ENCODE measurements at regions not wholly inside any gene's neighbourhood (a gene's known extent, or its start where the extent isn't known, plus 50 kb on each side); places are given as distances from the start of the nearest gene placed in this dataset.

DNA sequence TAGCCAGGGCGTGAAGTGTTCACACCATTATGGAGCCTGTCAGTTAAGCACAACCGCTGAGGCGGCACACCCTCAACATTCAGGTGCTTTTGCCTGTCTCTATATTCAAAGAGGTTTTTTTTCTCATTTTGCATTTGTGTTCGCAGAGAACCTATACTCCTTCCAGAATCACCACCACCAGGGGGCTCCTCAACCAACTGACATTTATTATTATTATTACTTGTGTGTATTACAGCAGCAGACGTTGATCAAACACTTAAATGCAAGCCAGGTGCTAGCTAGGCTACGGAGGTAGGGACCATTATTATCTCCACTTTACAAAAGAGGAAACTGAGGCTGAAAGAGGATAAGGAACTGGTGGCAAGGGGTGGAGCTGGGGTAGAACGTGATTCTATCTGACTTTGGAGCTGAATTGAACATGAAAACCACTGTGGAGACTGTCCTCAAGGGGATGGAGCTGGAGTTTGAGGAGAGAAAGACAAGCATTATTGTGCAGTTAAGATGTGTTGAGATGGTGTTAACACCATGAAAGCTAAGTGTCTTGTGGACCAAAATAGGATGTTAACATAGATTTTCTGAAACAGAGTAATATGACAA is 133.8 kb upstream of the PLXNA4 start:
- intact Hi-C loops (cut with DNase I, micrococcal nuclease) = no loop called here

GRCh38 chr7:132708470-132708869 is 132.2 kb upstream of the PLXNA4 start:
- no peaks in the 10 kb centered on the region for H3K36me3 ChIP-seq (ENCODE audit: low read depth)
- no peaks in the 10 kb centered on the region for H3K9me3 ChIP-seq
- no peak overlapping the region for H3K4me3 ChIP-seq
- no peak for TF ChIP-seq CTCF (IDR thresholded peaks at IDR 0.05)
- intact Hi-C loops (cut with DNase I, micrococcal nuclease) = no loop called here
- no peaks in the 10 kb centered on the region for H3K4me1 ChIP-seq (ENCODE audit: low read depth)
- DNase-seq = no peak
- ATAC-seq = no peak

More for the DNA sequence above, 133.8 kb upstream of the PLXNA4 start:
- Histone ChIP-seq H3K4me1 (ENCODE audit: low read depth) (no peaks in the 10 kb centered on the region), H3K4me3 (no peak overlapping the region), H3K36me3 (ENCODE audit: low read depth) (no peaks in the 10 kb centered on the region), H3K9me3 (no peaks in the 10 kb centered on the region)
- TF ChIP-seq CTCF (IDR thresholded peaks at IDR 0.05) = no peak
- ATAC-seq (no peak), DNase-seq (peak in 1 of 3 donors; percentile 60)

- intact Hi-C loops (cut with DNase I, micrococcal nuclease) = no loop called here
- Histone ChIP-seq H3K4me1 (ENCODE audit: low read depth) (no peaks in the 10 kb centered on the region), H3K4me3 (no peak overlapping the region), H3K9me3 (no peaks in the 10 kb centered on the region), H3K36me3 (ENCODE audit: low read depth) (no peaks in the 10 kb centered on the region)
- TF ChIP-seq CTCF (IDR thresholded peaks at IDR 0.05) = no peak
- DNase-seq = no peak
- ATAC-seq = no peak
Measured at GRCh38 chr7:132705146-132705545, 128.9 kb upstream of the PLXNA4 start.

DNA sequence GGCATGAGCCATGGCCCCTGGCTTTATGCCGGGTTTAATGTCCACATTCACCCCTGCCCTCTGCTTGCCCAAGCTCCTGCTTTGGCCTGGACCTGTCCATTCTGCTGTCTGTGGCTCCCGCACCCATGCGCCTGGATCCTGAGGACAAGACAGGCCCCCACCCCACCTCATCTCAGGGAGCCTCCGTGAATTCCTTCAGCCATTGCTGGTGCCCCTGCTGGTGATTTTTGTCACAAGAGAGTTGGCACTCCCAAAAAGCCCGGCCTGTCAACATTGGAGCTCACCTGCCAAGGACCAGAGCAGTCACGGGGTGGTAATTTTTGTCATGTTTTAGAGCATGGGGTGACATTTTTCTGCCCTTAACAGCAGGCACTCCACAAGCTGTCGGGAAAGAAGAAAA is 127.5 kb upstream of the PLXNA4 start:
- TF ChIP-seq CTCF (IDR thresholded peaks at IDR 0.05) = no peak
- H3K4me3 ChIP-seq = no peak overlapping the region
- H3K9me3 ChIP-seq = no peaks in the 10 kb centered on the region
- ATAC-seq (no peak), DNase-seq (no peak)
- H3K4me1 ChIP-seq (ENCODE audit: low read depth) = no peaks in the 10 kb centered on the region
- intact Hi-C loops (cut with DNase I, micrococcal nuclease) = no loop called here
- H3K36me3 ChIP-seq (ENCODE audit: low read depth) = no peaks in the 10 kb centered on the region

DNA sequence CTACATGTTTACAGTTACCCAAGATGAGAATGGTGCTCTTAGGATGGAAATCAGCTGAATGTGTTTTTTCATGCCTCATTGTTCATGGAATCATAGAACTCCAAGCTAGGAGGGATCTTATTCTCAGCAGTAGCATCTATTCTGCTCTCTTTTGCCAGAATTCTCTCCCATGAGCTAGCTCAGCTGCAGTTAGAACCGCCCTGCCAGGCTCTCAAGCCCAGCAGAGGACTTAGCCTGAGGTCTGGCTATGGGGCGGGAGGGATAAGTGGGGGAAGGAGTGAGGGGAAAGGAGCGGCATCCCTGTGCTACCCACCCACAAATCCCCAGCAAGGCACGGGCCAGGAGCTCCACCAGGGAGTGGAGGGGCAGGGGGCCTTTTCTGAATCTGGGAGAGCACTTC is 120.7 kb upstream of the PLXNA4 start:
- Histone ChIP-seq H3K4me1 (ENCODE audit: low read depth) (no peaks in the 10 kb centered on the region), H3K4me3 (no peak overlapping the region), H3K9me3 (no peaks in the 10 kb centered on the region), H3K36me3 (ENCODE audit: low read depth) (no peaks in the 10 kb centered on the region)
- ATAC-seq (no peak), DNase-seq (no peak)
- no peak for TF ChIP-seq CTCF (IDR thresholded peaks at IDR 0.05)
- intact Hi-C loops (cut with DNase I, micrococcal nuclease) = no loop called here

DNA sequence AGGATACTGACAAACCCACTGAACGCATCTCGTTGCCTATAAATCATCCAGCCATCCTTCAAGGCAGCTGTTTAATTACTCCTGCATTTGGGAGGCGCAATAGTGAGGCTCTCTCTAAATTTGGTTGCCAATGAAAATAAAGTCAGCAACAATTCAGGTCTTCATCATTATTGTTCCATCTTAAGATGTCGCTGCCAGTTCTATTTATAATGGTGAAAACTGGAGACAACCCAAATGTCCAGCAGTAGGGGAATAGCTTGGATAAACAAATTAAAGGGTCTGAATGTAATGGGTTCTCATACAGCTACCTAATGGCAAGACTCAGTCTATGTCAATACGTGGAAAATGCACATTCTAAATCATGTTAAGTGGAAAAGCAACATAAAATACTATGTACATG is 120.1 kb upstream of the PLXNA4 start:
- Histone ChIP-seq H3K9me3 (no peaks in the 10 kb centered on the region), H3K36me3 (ENCODE audit: low read depth) (no peaks in the 10 kb centered on the region), H3K4me3 (no peak overlapping the region), H3K4me1 (ENCODE audit: low read depth) (no peaks in the 10 kb centered on the region)
- DNase-seq (no peak), ATAC-seq (no peak)
- no peak for TF ChIP-seq CTCF (IDR thresholded peaks at IDR 0.05)
- intact Hi-C loops (cut with DNase I, micrococcal nuclease) = no loop called here

Measured in mucosa of descending colon (tissue), 3 donors.